Progenitor cell of endocrine pancreas (in vitro differentiated cells): ENCODE measurements at regions not wholly inside any gene's neighbourhood (a gene's known extent, or its start where the extent isn't known, plus 50 kb on each side); places are given as distances from the start of the nearest gene placed in this dataset.

Source experiments
- DNase-seq: peaks from one replicate; pipeline ENCODE4 v3.0.0; 2021; ENCODE audit warnings: low spot score; ENCODE audit not compliant: unreplicated experiment
- H3K27ac Mint-ChIP-seq: 2 replicates; pipeline ENCODE4 v1.8.0; 2021; ENCODE audit warnings: mild to moderate bottlenecking, moderate library complexity, mixed read lengths
- H3K27me3 Mint-ChIP-seq: 2 replicates; pipeline ENCODE4 v1.8.0; 2021; ENCODE audit warnings: mixed read lengths
- H3K36me3 Mint-ChIP-seq: 2 replicates; pipeline ENCODE4 v1.8.0; 2022; ENCODE audit warnings: mixed read lengths; ENCODE audit not compliant: insufficient read depth
- H3K4me1 Mint-ChIP-seq: 2 replicates; pipeline ENCODE4 v1.8.0; 2021; ENCODE audit warnings: low read depth, mixed read lengths
- H3K4me3 Mint-ChIP-seq: 2 replicates; pipeline ENCODE4 v1.8.0; 2021; ENCODE audit warnings: low read depth, mild to moderate bottlenecking, moderate library complexity, mixed read lengths
- H3K9me3 Mint-ChIP-seq: 2 replicates; pipeline ENCODE4 v1.8.0; 2021; ENCODE audit warnings: low read depth, mixed read lengths
- CTCF ChIP-seq: fragments of 200-600 bp; sonication (generic); IDR thresholded peaks from one replicate; pipeline ENCODE4 v1.5.0; 2021; ENCODE audit warnings: antibody characterized with exemption, mild to moderate bottlenecking; ENCODE audit not compliant: unreplicated experiment

GRCh38 chr4:158079661-158080060 is 93.2 kb downstream of the GASK1B start:
- no peaks in the 10 kb centered on the region for H3K36me3 Mint-ChIP-seq
- no peaks in the 10 kb centered on the region for H3K9me3 Mint-ChIP-seq
- no peak overlapping the region for H3K27ac Mint-ChIP-seq
- no peaks in the 10 kb centered on the region for H3K4me1 Mint-ChIP-seq
- H3K4me3 Mint-ChIP-seq: no peak overlapping the region
- TF ChIP-seq CTCF: no peak
- H3K27me3 Mint-ChIP-seq: no peaks in the 10 kb centered on the region
- no peak for DNase-seq

GRCh38 chr4:158077835-158078234 is 95.0 kb downstream of the GASK1B start:
- TF ChIP-seq CTCF: no peak
- no peak overlapping the region for H3K27ac Mint-ChIP-seq
- no peaks in the 10 kb centered on the region for H3K36me3 Mint-ChIP-seq
- no peak overlapping the region for H3K4me3 Mint-ChIP-seq
- no peaks in the 10 kb centered on the region for H3K27me3 Mint-ChIP-seq
- no peaks in the 10 kb centered on the region for H3K9me3 Mint-ChIP-seq
- no peak for DNase-seq
- H3K4me1 Mint-ChIP-seq: no peaks in the 10 kb centered on the region

GRCh38 chr4:158074851-158075250 is 98.0 kb downstream of the GASK1B start:
- Mint-ChIP-seq H3K27me3 (no peaks in the 10 kb centered on the region), H3K4me3 (no peak overlapping the region), H3K9me3 (no peaks in the 10 kb centered on the region), H3K36me3 (no peaks in the 10 kb centered on the region), H3K4me1 (no peaks in the 10 kb centered on the region), H3K27ac (no peak overlapping the region)
- no peak for DNase-seq
- TF ChIP-seq CTCF: no peak

GRCh38 chr4:158071931-158072330 is 100.9 kb downstream of the GASK1B start:
- no peaks in the 10 kb centered on the region for H3K27me3 Mint-ChIP-seq
- no peak overlapping the region for H3K27ac Mint-ChIP-seq
- no peaks in the 10 kb centered on the region for H3K36me3 Mint-ChIP-seq
- TF ChIP-seq CTCF: no peak
- no peaks in the 10 kb centered on the region for H3K4me1 Mint-ChIP-seq
- no peaks in the 10 kb centered on the region for H3K9me3 Mint-ChIP-seq
- DNase-seq: no peak
- no peak overlapping the region for H3K4me3 Mint-ChIP-seq

- Mint-ChIP-seq H3K4me1 (no peaks in the 10 kb centered on the region), H3K36me3 (no peaks in the 10 kb centered on the region), H3K4me3 (no peak overlapping the region), H3K9me3 (no peaks in the 10 kb centered on the region), H3K27ac (no peak overlapping the region), H3K27me3 (no peaks in the 10 kb centered on the region)
- DNase-seq: no peak
- TF ChIP-seq CTCF: no peak
These were observed 104.8 kb downstream of the GASK1B start for GRCh38 chr4:158068068-158068467.

GRCh38 chr4:158067646-158068045 is 105.2 kb downstream of the GASK1B start:
- no peak for TF ChIP-seq CTCF
- H3K27me3 Mint-ChIP-seq: no peaks in the 10 kb centered on the region
- no peaks in the 10 kb centered on the region for H3K36me3 Mint-ChIP-seq
- no peak overlapping the region for H3K4me3 Mint-ChIP-seq
- no peak for DNase-seq
- no peaks in the 10 kb centered on the region for H3K9me3 Mint-ChIP-seq
- no peaks in the 10 kb centered on the region for H3K4me1 Mint-ChIP-seq
- no peak overlapping the region for H3K27ac Mint-ChIP-seq
